B cell (primary cell): ENCODE measurements at regions not wholly inside any gene's neighbourhood (a gene's known extent, or its start where the extent isn't known, plus 50 kb on each side); places are given as distances from the start of the nearest gene placed in this dataset.

Experiments
- ATAC-seq: fragments of 200-7000 bp; cut with Tn5 transposase; one replicate; pipeline ENCODE4 v1.10.0; 2021; ENCODE audit warnings: low read depth, mild to moderate bottlenecking, moderate number of reproducible peaks, moderate library complexity
- CTCF ChIA-PET: fragments of 350-600 bp; sonication (Branson Sonifier 250); formaldehyde crosslinking; loops from one replicate; lab custom pipeline; 2021; ENCODE audit warnings: antibody characterized with exemption, inconsistent platforms; lab: Charles Lee
- POLR2A ChIA-PET: fragments of 350-600 bp; sonication (Branson Sonifier 250); formaldehyde crosslinking; loops from one replicate; lab custom pipeline; 2021; ENCODE audit warnings: antibody characterized with exemption; lab: Charles Lee
- DNase-seq: peaks from one replicate; pipeline ENCODE4 v3.0.0; 2013
- H2AFZ ChIP-seq: 2 replicates; pipeline ENCODE4 v1.6.1; 2012; ENCODE audit warnings: mild to moderate bottlenecking, low read depth, low read length; ENCODE audit not compliant: insufficient read depth, poor library complexity, severe bottlenecking
- H3K27ac ChIP-seq, 2 donors: 1 replicate in 1 of 2; 2 replicates in 1 of 2; pipeline ENCODE4 v1.5.1; 2012 to 2013; ENCODE audit warnings: low read length in 2 of 2, mild to moderate bottlenecking in 2 of 2, moderate library complexity in 1 of 2
- H3K27me3 ChIP-seq, 4 experiments: fragments of 200-600 bp in 1 of 4; sonication (generic) in 1 of 4; replicated peaks in 1 of 4; 1 replicate in 2 of 4; 2 replicates in 2 of 4; pipeline versions ENCODE4 v1.6.1 to v1.7.0; 2013 to 2016; ENCODE audit warnings: low read length in 3 of 4, mild to moderate bottlenecking in 2 of 4, mixed read lengths in 1 of 4, moderate library complexity in 1 of 4; ENCODE audit not compliant: insufficient read depth in 4 of 4, control insufficient read depth in 3 of 4; ENCODE audit errors: control extremely low read depth in 1 of 4
- H3K36me3 ChIP-seq, 2 experiments: replicated peaks in 1 of 2; 1 replicate in 1 of 2; 2 replicates in 1 of 2; pipeline versions ENCODE4 v1.6.1 to v1.7.1; 2013; ENCODE audit warnings: low read length in 1 of 2; ENCODE audit not compliant: insufficient read depth in 2 of 2, control insufficient read depth in 1 of 2; ENCODE audit errors: control extremely low read depth in 1 of 2, extremely low read depth in 1 of 2
- H3K4me1 ChIP-seq, 2 donors: fragments of 200-600 bp in 1 of 2; sonication (generic) in 1 of 2; 1 replicate in 1 of 2; 2 replicates in 1 of 2; pipeline versions ENCODE4 v1.5.1 to v1.6.1; 2013 to 2017; ENCODE audit warnings: low read length in 2 of 2; ENCODE audit not compliant: control insufficient read depth in 2 of 2, insufficient read depth in 2 of 2
- H3K4me2 ChIP-seq: replicated peaks from 2 replicates; pipeline ENCODE3; 2012; ENCODE audit warnings: mild to moderate bottlenecking, low read depth, low read length; ENCODE audit not compliant: poor library complexity, severe bottlenecking
- H3K4me3 ChIP-seq, 5 experiments: fragments of 200-600 bp in 1 of 5; sonication (generic) in 1 of 5; 1 replicate in 3 of 5; 2 replicates in 2 of 5; pipeline versions ENCODE4 v1.5.1 to v1.7.0; 2011 to 2016; ENCODE audit warnings: low read length in 4 of 5, mild to moderate bottlenecking in 4 of 5, low read depth in 2 of 5, control low read depth in 1 of 5, moderate library complexity in 1 of 5; ENCODE audit not compliant: insufficient read depth in 1 of 5; ENCODE audit errors: control extremely low read depth in 1 of 5, extremely low read depth in 1 of 5
- H3K79me2 ChIP-seq: fragments of 200-600 bp; sonication (generic); one replicate; pipeline ENCODE4 v1.6.0; 2016; ENCODE audit warnings: low read length; ENCODE audit not compliant: control insufficient read depth, insufficient read depth
- H3K9ac ChIP-seq: fragments of 200-600 bp; sonication (generic); 2 replicates; pipeline ENCODE4 v1.6.1; 2017; ENCODE audit warnings: mild to moderate bottlenecking, low read length, moderate library complexity
- H3K9me3 ChIP-seq, 3 donors: one replicate each; pipeline versions ENCODE4 v1.6.1 to v1.7.1; 2013; ENCODE audit warnings: low read length in 2 of 3; ENCODE audit not compliant: control insufficient read depth in 2 of 3, insufficient read depth in 1 of 3; ENCODE audit errors: control extremely low read depth in 1 of 3
- H4K20me1 ChIP-seq: 2 replicates; pipeline ENCODE4 v1.6.0; 2012; ENCODE audit warnings: mild to moderate bottlenecking, low read length; ENCODE audit not compliant: insufficient read depth, control insufficient read depth, poor library complexity, severe bottlenecking
- H3K27ac Mint-ChIP-seq: one replicate; pipeline ENCODE4 v1.8.0; 2021; ENCODE audit warnings: mixed read lengths
- H3K27me3 Mint-ChIP-seq: one replicate; pipeline ENCODE4 v1.8.0; 2021; ENCODE audit warnings: mixed read lengths
- H3K4me1 Mint-ChIP-seq: one replicate; pipeline ENCODE4 v1.8.0; 2021; ENCODE audit warnings: mixed read lengths
- H3K4me3 Mint-ChIP-seq: one replicate; pipeline ENCODE4 v1.8.0; 2021; ENCODE audit warnings: mixed read lengths
- H3K9me3 Mint-ChIP-seq: one replicate; pipeline ENCODE4 v1.8.0; 2022; ENCODE audit warnings: mixed read lengths; ENCODE audit not compliant: insufficient read depth
- EZH2 ChIP-seq: IDR thresholded peaks from 2 replicates; pipeline ENCODE4 v1.6.1; 2012; ENCODE audit warnings: borderline replicate concordance, low read depth, mild to moderate bottlenecking, moderate library complexity, low read length; ENCODE audit not compliant: insufficient read depth, poor library complexity, severe bottlenecking
- WGBS: methylation state at CpG from one replicate; pipeline ENCODE4 v1.1.5; 2013; ENCODE audit warnings: missing lambda C conversion rate; ENCODE audit not compliant: insufficient coverage; 5-methylcytosine and 5-hydroxymethylcytosine counted together
- intact Hi-C: fragments of 100-400 bp; cut with micrococcal nuclease; formaldehyde crosslinking; loops from one replicate; pipeline ENCODE4 v1.10.0; 2022
- TF ChIP-seq, protein P1 (sequence below): fragments of 200-600 bp; IDR thresholded peaks from one replicate; pipeline ENCODE4 v1.8.0; 2022; ENCODE audit warnings: antibody characterized with exemption, mild to moderate bottlenecking

DNA sequence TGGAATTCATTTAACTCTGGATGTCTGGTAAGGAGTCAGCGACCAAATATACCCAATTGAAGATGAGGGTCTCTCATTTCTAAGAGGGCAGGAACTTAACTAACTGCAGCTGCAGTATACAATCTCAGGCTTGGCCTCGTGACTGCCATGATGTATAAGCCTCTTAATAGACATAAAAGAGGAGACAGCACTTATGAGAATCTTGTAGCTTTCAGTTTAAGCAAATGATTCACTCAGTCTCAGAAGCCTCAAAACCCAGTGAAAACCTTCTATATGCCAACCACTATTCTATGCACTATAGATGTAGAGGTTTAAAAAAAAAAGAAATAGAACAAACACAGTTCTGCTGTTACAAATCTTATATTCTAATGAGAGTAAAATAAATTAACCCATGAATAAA is 513.9 kb downstream of the TBL1XR1 start:
- CTCF ChIA-PET = no interaction called here
- Histone ChIP-seq H3K27me3 (no peaks in the 10 kb centered on the region), H4K20me1 (no peaks in the 10 kb centered on the region), H3K9ac (no peak overlapping the region), H3K27ac (no peak overlapping the region), H3K4me2 (no peak overlapping the region), H3K9me3 (peaks cover 0 to 3% (median 1%) of the 10 kb centered on the region in 3 donors), H3K4me3 (no peak overlapping the region), H3K79me2 (no peaks in the 10 kb centered on the region), H3K4me1 (no peaks in the 10 kb centered on the region), H3K36me3 (no peaks in the 10 kb centered on the region), H2AFZ (no peak overlapping the region)
- no peak for TF ChIP-seq EZH2
- TF ChIP-seq, protein P1, sequence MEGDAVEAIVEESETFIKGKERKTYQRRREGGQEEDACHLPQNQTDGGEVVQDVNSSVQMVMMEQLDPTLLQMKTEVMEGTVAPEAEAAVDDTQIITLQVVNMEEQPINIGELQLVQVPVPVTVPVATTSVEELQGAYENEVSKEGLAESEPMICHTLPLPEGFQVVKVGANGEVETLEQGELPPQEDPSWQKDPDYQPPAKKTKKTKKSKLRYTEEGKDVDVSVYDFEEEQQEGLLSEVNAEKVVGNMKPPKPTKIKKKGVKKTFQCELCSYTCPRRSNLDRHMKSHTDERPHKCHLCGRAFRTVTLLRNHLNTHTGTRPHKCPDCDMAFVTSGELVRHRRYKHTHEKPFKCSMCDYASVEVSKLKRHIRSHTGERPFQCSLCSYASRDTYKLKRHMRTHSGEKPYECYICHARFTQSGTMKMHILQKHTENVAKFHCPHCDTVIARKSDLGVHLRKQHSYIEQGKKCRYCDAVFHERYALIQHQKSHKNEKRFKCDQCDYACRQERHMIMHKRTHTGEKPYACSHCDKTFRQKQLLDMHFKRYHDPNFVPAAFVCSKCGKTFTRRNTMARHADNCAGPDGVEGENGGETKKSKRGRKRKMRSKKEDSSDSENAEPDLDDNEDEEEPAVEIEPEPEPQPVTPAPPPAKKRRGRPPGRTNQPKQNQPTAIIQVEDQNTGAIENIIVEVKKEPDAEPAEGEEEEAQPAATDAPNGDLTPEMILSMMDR = no peak
- DNase-seq (no peak), ATAC-seq (no peak)
- POLR2A ChIA-PET = no interaction called here
- intact Hi-C loops = no loop called here
- no peak overlapping the region for H3K4me3 Mint-ChIP-seq
- no CpG with 5 or more reads among the region's 2 CpGs for WGBS
- no peak overlapping the region for H3K27ac Mint-ChIP-seq
- H3K27me3 Mint-ChIP-seq = no peaks in the 10 kb centered on the region
- H3K4me1 Mint-ChIP-seq = no peaks in the 10 kb centered on the region
- H3K9me3 Mint-ChIP-seq = peaks cover 14% of the 10 kb centered on the region

DNA sequence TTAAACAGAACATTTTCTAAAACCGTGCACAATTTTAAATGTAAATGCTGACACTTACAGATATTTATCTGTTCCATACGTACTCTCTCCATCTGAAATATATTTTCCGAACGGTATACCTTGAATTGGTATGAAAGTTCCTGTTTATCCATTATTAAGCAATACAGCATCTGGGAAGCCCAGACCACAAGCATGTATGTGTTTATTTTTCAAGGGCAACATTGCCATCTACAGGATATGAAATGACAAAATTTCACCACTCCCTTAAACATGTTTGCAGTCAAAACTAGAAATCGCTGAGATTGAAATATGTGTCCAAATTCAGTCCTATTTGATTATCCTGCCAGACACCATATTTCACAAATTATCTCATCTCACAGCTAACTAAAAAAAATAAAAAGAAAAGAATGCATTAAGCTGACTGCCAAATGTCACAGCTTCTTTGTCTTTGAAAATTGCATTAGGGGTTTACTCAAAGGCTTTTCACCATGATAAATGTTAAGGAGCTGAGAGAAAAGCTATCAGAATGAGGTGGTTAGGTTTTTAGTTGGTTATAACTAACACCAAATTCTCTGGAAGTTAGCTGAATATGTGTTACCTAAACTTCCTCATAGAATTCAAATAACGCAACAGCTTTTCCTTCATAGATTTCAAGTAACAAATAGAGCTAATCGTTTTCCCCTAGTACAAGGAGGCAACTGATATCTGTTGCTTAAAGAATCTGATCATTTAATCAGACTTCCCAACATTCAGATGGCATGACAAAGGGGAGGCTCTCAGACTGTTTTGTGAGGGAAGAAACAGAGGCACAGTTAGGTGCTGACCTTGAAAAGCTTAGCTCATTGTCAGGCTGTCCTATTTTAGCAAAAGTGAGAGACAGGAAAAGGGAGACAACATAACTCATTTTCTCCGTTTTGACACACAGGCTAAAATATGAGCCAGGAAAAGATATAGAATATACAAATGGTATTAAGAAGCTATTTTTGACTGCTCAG is 533.1 kb downstream of the TBL1XR1 start:
- Mint-ChIP-seq H3K4me1 (no peaks in the 10 kb centered on the region), H3K4me3 (no peak overlapping the region), H3K27me3 (no peaks in the 10 kb centered on the region), H3K27ac (no peak overlapping the region), H3K9me3 (peaks cover 8% of the 10 kb centered on the region)
- Histone ChIP-seq H3K4me2 (no peak overlapping the region), H3K4me1 (no peaks in the 10 kb centered on the region), H3K9ac (no peak overlapping the region), H3K27me3 (no peaks in the 10 kb centered on the region), H2AFZ (no peak overlapping the region), H3K9me3 (peaks cover 0 to 1% (median 0%) of the 10 kb centered on the region in 3 donors), H4K20me1 (no peaks in the 10 kb centered on the region), H3K36me3 (no peaks in the 10 kb centered on the region), H3K27ac (no peak overlapping the region), H3K4me3 (no peak overlapping the region), H3K79me2 (no peaks in the 10 kb centered on the region)
- no peak for DNase-seq
- CTCF ChIA-PET = interaction anchor here (0.6 kb wide), 1 partner anchor 1690 kb away, joined by 3 read pairs; no protein-coding TSS in a partner anchor
- POLR2A ChIA-PET = no interaction called here
- WGBS = no CpG with 5 or more reads among the region's 8 CpGs
- ATAC-seq = no peak
- intact Hi-C loops = no loop called here
- TF ChIP-seq, protein P1 = no peak
- no peak for TF ChIP-seq EZH2
